Osteocyte (in vitro differentiated cells): ENCODE measurements at regions not wholly inside any gene's neighbourhood (a gene's known extent, or its start where the extent isn't known, plus 50 kb on each side); places are given as distances from the start of the nearest gene placed in this dataset.
"Not testable (repeated sequence)": the region's sequence is repeated elsewhere in the genome, so short reads cannot be mapped to it uniquely, and the experiment has no call there.

Experiments used
- DNase-seq: peaks from one replicate; pipeline ENCODE4 v3.0.0; 2021; ENCODE audit warnings: mixed read lengths; ENCODE audit not compliant: unreplicated experiment; ENCODE audit errors: extremely low spot score
- H3K27ac Mint-ChIP-seq: one replicate; pipeline ENCODE4 v1.8.0; 2021; ENCODE audit warnings: mild to moderate bottlenecking, mixed read lengths; ENCODE audit not compliant: unreplicated experiment
- H3K27me3 Mint-ChIP-seq: one replicate; pipeline ENCODE4 v1.8.0; 2021; ENCODE audit warnings: mixed read lengths; ENCODE audit not compliant: unreplicated experiment
- H3K36me3 Mint-ChIP-seq: one replicate; pipeline ENCODE4 v1.8.0; 2021; ENCODE audit warnings: mixed read lengths; ENCODE audit not compliant: unreplicated experiment
- H3K4me1 Mint-ChIP-seq: one replicate; pipeline ENCODE4 v1.8.0; 2021; ENCODE audit warnings: mixed read lengths; ENCODE audit not compliant: unreplicated experiment
- H3K4me3 Mint-ChIP-seq: one replicate; pipeline ENCODE4 v1.8.0; 2021; ENCODE audit warnings: mild to moderate bottlenecking, moderate library complexity, mixed read lengths; ENCODE audit not compliant: unreplicated experiment
- H3K9me3 Mint-ChIP-seq: one replicate; pipeline ENCODE4 v1.8.0; 2021; ENCODE audit warnings: mixed read lengths; ENCODE audit not compliant: unreplicated experiment
- TF ChIP-seq, protein P1 (sequence below): fragments of 200-600 bp; sonication (generic); IDR thresholded peaks from 2 replicates; pipeline ENCODE4 v1.5.0; 2021; ENCODE audit warnings: antibody characterized with exemption, mild to moderate bottlenecking, moderate library complexity

GRCh38 chr20:11502061-11502460 lies 415.6 kb upstream of the BTBD3 start:
- no peak for DNase-seq
- no peaks in the 10 kb centered on the region for H3K36me3 Mint-ChIP-seq
- peaks cover 11% of the 10 kb centered on the region for H3K27me3 Mint-ChIP-seq
- no peaks in the 10 kb centered on the region for H3K9me3 Mint-ChIP-seq
- TF ChIP-seq, protein P1, sequence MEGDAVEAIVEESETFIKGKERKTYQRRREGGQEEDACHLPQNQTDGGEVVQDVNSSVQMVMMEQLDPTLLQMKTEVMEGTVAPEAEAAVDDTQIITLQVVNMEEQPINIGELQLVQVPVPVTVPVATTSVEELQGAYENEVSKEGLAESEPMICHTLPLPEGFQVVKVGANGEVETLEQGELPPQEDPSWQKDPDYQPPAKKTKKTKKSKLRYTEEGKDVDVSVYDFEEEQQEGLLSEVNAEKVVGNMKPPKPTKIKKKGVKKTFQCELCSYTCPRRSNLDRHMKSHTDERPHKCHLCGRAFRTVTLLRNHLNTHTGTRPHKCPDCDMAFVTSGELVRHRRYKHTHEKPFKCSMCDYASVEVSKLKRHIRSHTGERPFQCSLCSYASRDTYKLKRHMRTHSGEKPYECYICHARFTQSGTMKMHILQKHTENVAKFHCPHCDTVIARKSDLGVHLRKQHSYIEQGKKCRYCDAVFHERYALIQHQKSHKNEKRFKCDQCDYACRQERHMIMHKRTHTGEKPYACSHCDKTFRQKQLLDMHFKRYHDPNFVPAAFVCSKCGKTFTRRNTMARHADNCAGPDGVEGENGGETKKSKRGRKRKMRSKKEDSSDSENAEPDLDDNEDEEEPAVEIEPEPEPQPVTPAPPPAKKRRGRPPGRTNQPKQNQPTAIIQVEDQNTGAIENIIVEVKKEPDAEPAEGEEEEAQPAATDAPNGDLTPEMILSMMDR: no peak
- peaks cover 2% of the 10 kb centered on the region for H3K4me1 Mint-ChIP-seq
- H3K27ac Mint-ChIP-seq: no peak overlapping the region
- H3K4me3 Mint-ChIP-seq: no peak overlapping the region

DNA sequence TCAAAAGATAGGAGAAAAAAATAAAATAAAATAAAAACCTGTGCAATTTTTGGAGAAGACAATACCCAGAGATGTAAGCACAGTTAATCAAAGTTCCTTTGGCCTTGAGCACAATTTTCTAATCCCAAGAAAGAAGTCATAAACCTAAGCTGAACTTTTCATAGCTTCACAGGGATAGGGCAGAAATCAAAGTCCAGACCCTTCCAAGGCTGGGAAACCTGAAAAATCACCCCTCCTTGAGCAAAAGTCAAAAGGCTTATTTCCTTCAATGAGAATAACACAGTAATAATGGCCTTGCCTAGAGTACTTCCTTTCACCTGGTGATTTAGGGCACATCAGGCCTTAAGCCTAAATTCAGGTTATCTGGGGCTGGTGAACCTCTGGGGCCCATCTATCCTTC lies 415.0 kb upstream of the BTBD3 start:
- H3K27me3 Mint-ChIP-seq: peaks cover 11% of the 10 kb centered on the region
- TF ChIP-seq, protein P1: no peak
- H3K9me3 Mint-ChIP-seq: no peaks in the 10 kb centered on the region
- H3K4me1 Mint-ChIP-seq: peaks cover 2% of the 10 kb centered on the region
- no peaks in the 10 kb centered on the region for H3K36me3 Mint-ChIP-seq
- no peak for DNase-seq
- no peak overlapping the region for H3K27ac Mint-ChIP-seq
- no peak overlapping the region for H3K4me3 Mint-ChIP-seq

GRCh38 chr20:11509776-11510175 lies 407.9 kb upstream of the BTBD3 start:
- Mint-ChIP-seq H3K27ac (no peak overlapping the region), H3K4me1 (no peaks in the 10 kb centered on the region), H3K36me3 (peaks cover 1% of the 10 kb centered on the region), H3K9me3 (peaks cover 4% of the 10 kb centered on the region), H3K27me3 (peaks cover 11% of the 10 kb centered on the region), H3K4me3 (no peak overlapping the region)
- TF ChIP-seq, protein P1: no peak
- no peak for DNase-seq

GRCh38 chr20:11511821-11512220 lies 405.9 kb upstream of the BTBD3 start:
- DNase-seq: no peak
- H3K4me1 Mint-ChIP-seq: no peaks in the 10 kb centered on the region
- TF ChIP-seq, protein P1: no peak
- peaks cover 4% of the 10 kb centered on the region for H3K9me3 Mint-ChIP-seq
- no peak overlapping the region for H3K27ac Mint-ChIP-seq
- H3K27me3 Mint-ChIP-seq: peaks cover 9% of the 10 kb centered on the region
- H3K36me3 Mint-ChIP-seq: peaks cover 1% of the 10 kb centered on the region
- no peak overlapping the region for H3K4me3 Mint-ChIP-seq

GRCh38 chr20:11513241-11513745 lies 404.4 kb upstream of the BTBD3 start:
- H3K27ac Mint-ChIP-seq: not testable (repeated sequence)

DNA sequence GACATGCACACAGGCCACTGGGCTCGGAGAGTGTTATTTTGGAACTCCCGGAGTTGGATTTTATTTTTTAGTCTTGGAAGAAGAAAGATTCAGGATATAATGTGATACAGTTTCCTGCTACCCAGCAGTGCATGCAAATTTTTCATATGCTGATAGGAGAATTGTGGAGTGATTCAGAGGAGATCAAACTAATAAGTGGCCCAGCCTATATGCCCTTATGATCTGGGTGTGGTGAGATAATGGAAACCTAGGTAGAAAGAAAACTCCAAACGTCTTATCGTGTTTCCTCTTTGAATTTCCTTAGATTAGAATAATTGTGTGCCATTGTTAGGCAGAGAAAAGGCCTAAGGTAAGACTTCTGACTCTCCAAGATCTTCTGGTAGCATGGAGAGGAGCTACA lies 401.2 kb upstream of the BTBD3 start:
- no peak for DNase-seq
- H3K27ac Mint-ChIP-seq: no peak overlapping the region
- peaks cover 8% of the 10 kb centered on the region for H3K27me3 Mint-ChIP-seq
- no peak overlapping the region for H3K4me3 Mint-ChIP-seq
- peaks cover 11% of the 10 kb centered on the region for H3K4me1 Mint-ChIP-seq
- H3K9me3 Mint-ChIP-seq: no peaks in the 10 kb centered on the region
- H3K36me3 Mint-ChIP-seq: no peaks in the 10 kb centered on the region
- TF ChIP-seq, protein P1: no peak

More at GRCh38 chr20:11513241-11513745, 404.4 kb upstream of the BTBD3 start:
- H3K36me3 Mint-ChIP-seq, DNase-seq, H3K27me3 Mint-ChIP-seq, H3K4me1 Mint-ChIP-seq, H3K4me3 Mint-ChIP-seq, H3K9me3 Mint-ChIP-seq: not testable (repeated sequence)
